Choroid plexus epithelial cell (primary cell): ENCODE measurements at regions not wholly inside any gene's neighbourhood (a gene's known extent, or its start where the extent isn't known, plus 50 kb on each side); places are given as distances from the start of the nearest gene placed in this dataset.

Experiments
- DNase-seq: peaks from one replicate; pipeline ENCODE4 v3.0.0-alpha.2; 2010; ENCODE audit warnings: low read depth
- H3K4me3 ChIP-seq: 2 replicates; pipeline ENCODE4 v1.5.1; 2011; ENCODE audit warnings: low read depth, mild to moderate bottlenecking, control low read depth, low read length, moderate library complexity
- TF ChIP-seq, protein P1 (sequence below): conservative IDR thresholded peaks from 2 replicates; pipeline ENCODE4 v1.5.1; 2011; ENCODE audit warnings: low read depth, mild to moderate bottlenecking, control low read depth, inconsistent platforms, low read length, moderate library complexity

DNA sequence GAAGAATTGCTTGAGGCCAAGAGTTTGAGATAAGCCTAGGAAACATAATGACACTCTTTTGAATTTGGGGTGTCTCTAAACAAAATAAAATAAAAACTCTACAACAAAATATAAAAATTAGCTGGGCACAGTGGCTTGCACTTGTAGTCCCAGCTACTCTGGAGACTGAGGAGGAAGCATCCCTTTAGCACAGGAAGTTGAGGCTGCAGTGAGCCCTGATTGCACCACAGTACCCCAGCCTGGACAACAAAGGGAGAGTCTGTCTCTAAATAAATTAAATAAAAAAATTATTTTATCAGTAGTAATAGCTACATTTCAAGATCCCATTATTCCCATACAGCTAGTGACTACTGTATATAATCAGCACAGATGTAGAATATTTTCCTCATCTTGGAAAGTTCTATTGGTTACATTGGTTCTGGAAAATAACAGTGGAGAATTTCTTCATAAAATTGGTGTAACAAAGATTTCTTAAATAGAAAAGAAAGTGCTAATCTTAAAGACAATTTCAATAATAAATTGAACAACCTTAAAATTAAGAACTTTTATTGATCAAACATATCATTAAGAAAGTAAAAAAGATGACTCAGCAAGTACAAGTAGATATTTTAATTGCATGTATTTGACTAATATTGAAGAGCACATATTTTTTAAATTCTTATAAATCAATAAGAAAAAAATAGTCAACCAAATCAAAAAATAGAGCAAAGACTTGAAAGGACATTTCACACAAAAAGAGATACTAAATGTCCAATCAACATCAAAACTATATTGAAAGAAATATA lies 90.4 kb upstream of the KYNU start:
- TF ChIP-seq, protein P1, sequence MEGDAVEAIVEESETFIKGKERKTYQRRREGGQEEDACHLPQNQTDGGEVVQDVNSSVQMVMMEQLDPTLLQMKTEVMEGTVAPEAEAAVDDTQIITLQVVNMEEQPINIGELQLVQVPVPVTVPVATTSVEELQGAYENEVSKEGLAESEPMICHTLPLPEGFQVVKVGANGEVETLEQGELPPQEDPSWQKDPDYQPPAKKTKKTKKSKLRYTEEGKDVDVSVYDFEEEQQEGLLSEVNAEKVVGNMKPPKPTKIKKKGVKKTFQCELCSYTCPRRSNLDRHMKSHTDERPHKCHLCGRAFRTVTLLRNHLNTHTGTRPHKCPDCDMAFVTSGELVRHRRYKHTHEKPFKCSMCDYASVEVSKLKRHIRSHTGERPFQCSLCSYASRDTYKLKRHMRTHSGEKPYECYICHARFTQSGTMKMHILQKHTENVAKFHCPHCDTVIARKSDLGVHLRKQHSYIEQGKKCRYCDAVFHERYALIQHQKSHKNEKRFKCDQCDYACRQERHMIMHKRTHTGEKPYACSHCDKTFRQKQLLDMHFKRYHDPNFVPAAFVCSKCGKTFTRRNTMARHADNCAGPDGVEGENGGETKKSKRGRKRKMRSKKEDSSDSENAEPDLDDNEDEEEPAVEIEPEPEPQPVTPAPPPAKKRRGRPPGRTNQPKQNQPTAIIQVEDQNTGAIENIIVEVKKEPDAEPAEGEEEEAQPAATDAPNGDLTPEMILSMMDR = no peak

GRCh38 chr2:142782942-142783443 lies 94.5 kb upstream of the KYNU start:
- DNase-seq = no peak
- TF ChIP-seq, protein P1 = no peak
- H3K4me3 ChIP-seq = no peak overlapping the region

More for the DNA sequence above, 90.4 kb upstream of the KYNU start:
- no peak for DNase-seq
- no peak overlapping the region for H3K4me3 ChIP-seq

DNA sequence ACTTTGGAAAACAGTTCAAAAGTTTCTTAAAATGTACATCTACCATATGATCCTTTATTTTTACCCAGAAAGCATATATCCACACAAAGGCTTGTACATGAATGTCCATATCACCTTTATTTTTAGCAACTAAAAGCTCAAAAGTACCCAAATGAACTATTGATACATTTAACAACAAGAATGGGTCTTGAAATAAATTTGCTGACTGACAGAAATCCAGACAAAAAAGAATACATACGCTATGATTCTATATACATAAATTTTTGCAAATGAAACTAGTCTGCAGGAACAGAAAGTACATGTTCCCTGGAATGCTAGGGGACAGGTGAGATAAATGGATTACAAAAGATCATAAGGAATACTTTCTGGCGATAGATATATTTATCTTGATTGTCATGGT lies 96.3 kb upstream of the KYNU start:
- no peak overlapping the region for H3K4me3 ChIP-seq
- TF ChIP-seq, protein P1 = no peak
- no peak for DNase-seq

- TF ChIP-seq, protein P1 = no peak
- H3K4me3 ChIP-seq = no peak overlapping the region
- DNase-seq = no peak
Measured at GRCh38 chr2:142778289-142778688, 99.2 kb upstream of the KYNU start.

DNA sequence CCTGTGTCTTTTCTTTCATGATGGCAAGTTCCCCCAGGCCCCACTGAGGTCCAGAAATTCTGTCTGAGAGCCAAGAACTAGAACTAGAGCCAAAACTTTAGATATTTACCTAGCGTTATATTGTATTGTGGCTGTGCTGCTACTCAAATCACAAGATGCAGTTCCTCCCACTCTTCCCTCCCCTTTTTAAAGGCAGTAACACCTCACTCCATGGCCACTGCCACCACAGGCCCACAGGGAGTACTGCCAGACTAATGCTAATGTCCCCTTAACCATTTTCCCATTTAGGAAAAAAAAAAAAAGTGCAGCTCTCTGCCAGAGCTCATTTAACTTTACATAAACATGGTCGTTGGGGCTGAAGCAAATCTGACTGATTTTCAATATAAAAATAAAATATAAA lies 99.7 kb upstream of the KYNU start:
- TF ChIP-seq, protein P1 = no peak
- H3K4me3 ChIP-seq = no peak overlapping the region
- DNase-seq = no peak

DNA sequence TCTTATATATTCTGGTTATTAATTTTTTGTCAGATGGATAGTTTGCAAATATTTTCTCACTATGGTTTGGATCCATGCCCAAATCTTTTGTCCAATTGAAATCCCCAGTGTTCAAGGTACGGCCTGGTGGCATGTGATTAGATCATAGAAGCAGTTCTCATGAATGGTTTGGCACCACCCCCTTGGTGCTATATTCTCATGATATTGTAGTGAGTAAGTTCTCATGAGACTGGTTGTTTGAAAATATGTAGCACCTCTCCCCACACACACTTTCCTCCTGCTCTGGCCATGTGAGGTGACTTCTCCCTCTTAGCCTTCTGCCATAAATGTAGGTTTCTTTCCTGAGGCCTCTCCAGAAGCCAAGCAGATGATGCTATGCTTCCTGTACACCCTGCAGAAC lies 107.7 kb upstream of the KYNU start:
- peak; percentile 30 for DNase-seq
- TF ChIP-seq, protein P1 = no peak

DNA sequence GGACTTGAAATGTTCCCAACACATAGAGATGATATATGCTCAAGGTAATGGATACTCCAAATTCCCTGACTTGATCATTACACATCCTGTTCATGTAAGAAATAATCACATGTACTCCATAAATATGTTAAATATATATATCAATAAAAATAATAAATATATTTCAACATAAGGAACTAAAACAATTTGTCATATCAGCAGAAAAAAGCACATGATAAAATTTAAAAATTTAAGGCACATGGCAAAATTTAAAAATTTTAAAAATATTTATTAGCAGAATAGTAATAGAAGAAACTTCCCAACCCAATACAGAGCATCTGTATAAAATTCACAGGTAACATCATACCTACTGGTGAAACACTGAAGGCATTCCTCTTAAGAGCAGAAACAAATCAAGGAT lies 109.6 kb upstream of the KYNU start:
- no peak overlapping the region for H3K4me3 ChIP-seq
- DNase-seq = no peak
- TF ChIP-seq, protein P1 = no peak

More for the DNA sequence above, 107.7 kb upstream of the KYNU start:
- no peak overlapping the region for H3K4me3 ChIP-seq
